GM23338 (cell line): ENCODE measurements at regions not wholly inside any gene's neighbourhood (a gene's known extent, or its start where the extent isn't known, plus 50 kb on each side); places are given as distances from the start of the nearest gene placed in this dataset.

Experiments used
- ATAC-seq: fragments of 200-7000 bp; cut with Tn5 transposase; 3 replicates; pipeline ENCODE4 v1.9.1; 2020
- DNase-seq: peaks from one replicate; pipeline ENCODE4 v3.0.0-alpha.2; 2015; ENCODE audit warnings: low spot score
- H2AFZ ChIP-seq: fragments of 200-600 bp; sonication (generic); 2 replicates; pipeline ENCODE4 v1.8.0; 2016; ENCODE audit warnings: antibody characterized with exemption, mild to moderate bottlenecking, moderate library complexity
- H3F3A ChIP-seq: fragments of 200-600 bp; sonication (generic); replicated peaks from 2 replicates; pipeline ENCODE4 v1.8.0; 2017; ENCODE audit warnings: antibody characterized with exemption, mixed run types, low read depth
- H3K27ac ChIP-seq: fragments of 200-600 bp; sonication (generic); 2 replicates; pipeline ENCODE4 v1.6.1; 2016; ENCODE audit warnings: low read depth
- H3K27me3 ChIP-seq: fragments of 200-600 bp; sonication (generic); 2 replicates; pipeline ENCODE4 v1.8.0; 2016; ENCODE audit warnings: mild to moderate bottlenecking, mixed run types, moderate library complexity; ENCODE audit not compliant: insufficient read depth
- H3K36me3 ChIP-seq: fragments of 200-600 bp; sonication (generic); 2 replicates; pipeline ENCODE4 v1.8.0; 2016; ENCODE audit warnings: mild to moderate bottlenecking; ENCODE audit not compliant: insufficient read depth
- H3K4me1 ChIP-seq: fragments of 200-600 bp; sonication (generic); 2 replicates; pipeline ENCODE4 v1.8.0; 2016; ENCODE audit warnings: mild to moderate bottlenecking, moderate library complexity; ENCODE audit not compliant: insufficient read depth
- H3K4me2 ChIP-seq: fragments of 200-600 bp; sonication (generic); 2 replicates; pipeline ENCODE4 v1.7.1; 2017; ENCODE audit warnings: mixed run types
- H3K4me3 ChIP-seq: fragments of 200-600 bp; sonication (generic); 2 replicates; pipeline ENCODE4 v1.6.1; 2016; ENCODE audit warnings: mixed run types
- H3K79me2 ChIP-seq: fragments of 200-600 bp; sonication (generic); replicated peaks from 2 replicates; pipeline ENCODE4 v1.8.0; 2017; ENCODE audit warnings: mild to moderate bottlenecking; ENCODE audit not compliant: insufficient read depth
- H3K9me2 ChIP-seq: fragments of 200-600 bp; sonication (generic); 2 replicates; pipeline ENCODE4 v1.8.0; 2017; ENCODE audit not compliant: insufficient read depth
- H4K20me1 ChIP-seq: fragments of 200-600 bp; sonication (generic); replicated peaks from 2 replicates; pipeline ENCODE4 v1.8.0; 2017; ENCODE audit warnings: mild to moderate bottlenecking; ENCODE audit not compliant: insufficient read depth
- H3K27ac Mint-ChIP-seq: 2 replicates; pipeline ENCODE4 v1.8.0; 2020; ENCODE audit warnings: inconsistent platforms, mild to moderate bottlenecking, moderate library complexity, mixed read lengths
- H3K27me3 Mint-ChIP-seq: 3 replicates; pipeline ENCODE4 v1.8.0; 2022; ENCODE audit warnings: low read depth, mild to moderate bottlenecking, moderate library complexity, mixed read lengths, inconsistent platforms; ENCODE audit not compliant: insufficient read depth, poor library complexity
- H3K36me3 Mint-ChIP-seq: 3 replicates; pipeline ENCODE4 v1.8.0; 2021; ENCODE audit warnings: low read depth, mild to moderate bottlenecking, inconsistent platforms, moderate library complexity, mixed read lengths
- H3K4me1 Mint-ChIP-seq: 3 replicates; pipeline ENCODE4 v1.8.0; 2020; ENCODE audit warnings: mild to moderate bottlenecking, inconsistent platforms, mixed read lengths
- H3K4me3 Mint-ChIP-seq: 3 replicates; pipeline ENCODE4 v1.8.0; 2021; ENCODE audit warnings: moderate library complexity, mild to moderate bottlenecking, inconsistent platforms, mixed read lengths
- H3K9me3 Mint-ChIP-seq: 3 replicates; pipeline ENCODE4 v1.8.0; 2020; ENCODE audit warnings: moderate library complexity, mild to moderate bottlenecking, inconsistent platforms, mixed read lengths
- CREB1 ChIP-seq: fragments of 250-450 bp; sonication (Bioruptor Pico); IDR thresholded peaks from 2 replicates; pipeline ENCODE4 v1.5.0; 2020; ENCODE audit warnings: low read depth, mild to moderate bottlenecking, moderate library complexity
- CTCF ChIP-seq, 2 experiments: fragments of 200-600 bp in 1 of 2; sonication (generic) in 1 of 2; conservative IDR thresholded peaks; 2 replicates each; pipeline versions ENCODE4 v1.5.1 to v1.6.1; 2016 to 2017; ENCODE audit warnings: antibody characterized with exemption in 2 of 2, low read depth in 2 of 2, mild to moderate bottlenecking in 2 of 2, moderate library complexity in 1 of 2
- EZH2 ChIP-seq: fragments of 200-600 bp; sonication (generic); IDR thresholded peaks from one replicate; pipeline ENCODE4 v1.8.0; 2017; ENCODE audit warnings: antibody characterized with exemption, mild to moderate bottlenecking, low read depth; ENCODE audit not compliant: unreplicated experiment
- NANOG ChIP-seq: IDR thresholded peaks from 2 replicates; pipeline ENCODE4 v1.6.1; 2016; ENCODE audit warnings: antibody characterized with exemption, borderline replicate concordance
- POLR2AphosphoS5 ChIP-seq: IDR thresholded peaks from 2 replicates; pipeline ENCODE4 v1.6.1; 2016; ENCODE audit warnings: antibody characterized with exemption, low read depth
- STAT1 ChIP-seq: IDR thresholded peaks from one replicate; pipeline ENCODE4 v1.6.1; 2016; ENCODE audit warnings: antibody characterized with exemption; ENCODE audit not compliant: unreplicated experiment
- ZNF114 ChIP-seq: fragments of 250-450 bp; sonication (Bioruptor Pico); IDR thresholded peaks from 2 replicates; pipeline ENCODE4 v1.5.0; 2020; ENCODE audit warnings: mild to moderate bottlenecking, moderate library complexity
- ZNF331 ChIP-seq: fragments of 250-450 bp; sonication (Bioruptor Pico); IDR thresholded peaks from 2 replicates; pipeline ENCODE4 v1.5.0; 2020; ENCODE audit warnings: low read depth, mild to moderate bottlenecking, moderate library complexity
- TF ChIP-seq, protein P1 (sequence below): fragments of 250-450 bp; sonication (Bioruptor Pico); IDR thresholded peaks from 2 replicates; pipeline ENCODE4 v1.5.0; 2020; ENCODE audit warnings: mild to moderate bottlenecking, moderate library complexity

- TF ChIP-seq POLR2AphosphoS5, result no peak
- TF ChIP-seq CTCF (conservative IDR thresholded peaks at IDR 0.05; ENCODE audit: low read depth in 2 of 2), result no peak
- no peak for TF ChIP-seq ZNF331 (CRISPR knock-in tag)
- TF ChIP-seq, protein P1, sequence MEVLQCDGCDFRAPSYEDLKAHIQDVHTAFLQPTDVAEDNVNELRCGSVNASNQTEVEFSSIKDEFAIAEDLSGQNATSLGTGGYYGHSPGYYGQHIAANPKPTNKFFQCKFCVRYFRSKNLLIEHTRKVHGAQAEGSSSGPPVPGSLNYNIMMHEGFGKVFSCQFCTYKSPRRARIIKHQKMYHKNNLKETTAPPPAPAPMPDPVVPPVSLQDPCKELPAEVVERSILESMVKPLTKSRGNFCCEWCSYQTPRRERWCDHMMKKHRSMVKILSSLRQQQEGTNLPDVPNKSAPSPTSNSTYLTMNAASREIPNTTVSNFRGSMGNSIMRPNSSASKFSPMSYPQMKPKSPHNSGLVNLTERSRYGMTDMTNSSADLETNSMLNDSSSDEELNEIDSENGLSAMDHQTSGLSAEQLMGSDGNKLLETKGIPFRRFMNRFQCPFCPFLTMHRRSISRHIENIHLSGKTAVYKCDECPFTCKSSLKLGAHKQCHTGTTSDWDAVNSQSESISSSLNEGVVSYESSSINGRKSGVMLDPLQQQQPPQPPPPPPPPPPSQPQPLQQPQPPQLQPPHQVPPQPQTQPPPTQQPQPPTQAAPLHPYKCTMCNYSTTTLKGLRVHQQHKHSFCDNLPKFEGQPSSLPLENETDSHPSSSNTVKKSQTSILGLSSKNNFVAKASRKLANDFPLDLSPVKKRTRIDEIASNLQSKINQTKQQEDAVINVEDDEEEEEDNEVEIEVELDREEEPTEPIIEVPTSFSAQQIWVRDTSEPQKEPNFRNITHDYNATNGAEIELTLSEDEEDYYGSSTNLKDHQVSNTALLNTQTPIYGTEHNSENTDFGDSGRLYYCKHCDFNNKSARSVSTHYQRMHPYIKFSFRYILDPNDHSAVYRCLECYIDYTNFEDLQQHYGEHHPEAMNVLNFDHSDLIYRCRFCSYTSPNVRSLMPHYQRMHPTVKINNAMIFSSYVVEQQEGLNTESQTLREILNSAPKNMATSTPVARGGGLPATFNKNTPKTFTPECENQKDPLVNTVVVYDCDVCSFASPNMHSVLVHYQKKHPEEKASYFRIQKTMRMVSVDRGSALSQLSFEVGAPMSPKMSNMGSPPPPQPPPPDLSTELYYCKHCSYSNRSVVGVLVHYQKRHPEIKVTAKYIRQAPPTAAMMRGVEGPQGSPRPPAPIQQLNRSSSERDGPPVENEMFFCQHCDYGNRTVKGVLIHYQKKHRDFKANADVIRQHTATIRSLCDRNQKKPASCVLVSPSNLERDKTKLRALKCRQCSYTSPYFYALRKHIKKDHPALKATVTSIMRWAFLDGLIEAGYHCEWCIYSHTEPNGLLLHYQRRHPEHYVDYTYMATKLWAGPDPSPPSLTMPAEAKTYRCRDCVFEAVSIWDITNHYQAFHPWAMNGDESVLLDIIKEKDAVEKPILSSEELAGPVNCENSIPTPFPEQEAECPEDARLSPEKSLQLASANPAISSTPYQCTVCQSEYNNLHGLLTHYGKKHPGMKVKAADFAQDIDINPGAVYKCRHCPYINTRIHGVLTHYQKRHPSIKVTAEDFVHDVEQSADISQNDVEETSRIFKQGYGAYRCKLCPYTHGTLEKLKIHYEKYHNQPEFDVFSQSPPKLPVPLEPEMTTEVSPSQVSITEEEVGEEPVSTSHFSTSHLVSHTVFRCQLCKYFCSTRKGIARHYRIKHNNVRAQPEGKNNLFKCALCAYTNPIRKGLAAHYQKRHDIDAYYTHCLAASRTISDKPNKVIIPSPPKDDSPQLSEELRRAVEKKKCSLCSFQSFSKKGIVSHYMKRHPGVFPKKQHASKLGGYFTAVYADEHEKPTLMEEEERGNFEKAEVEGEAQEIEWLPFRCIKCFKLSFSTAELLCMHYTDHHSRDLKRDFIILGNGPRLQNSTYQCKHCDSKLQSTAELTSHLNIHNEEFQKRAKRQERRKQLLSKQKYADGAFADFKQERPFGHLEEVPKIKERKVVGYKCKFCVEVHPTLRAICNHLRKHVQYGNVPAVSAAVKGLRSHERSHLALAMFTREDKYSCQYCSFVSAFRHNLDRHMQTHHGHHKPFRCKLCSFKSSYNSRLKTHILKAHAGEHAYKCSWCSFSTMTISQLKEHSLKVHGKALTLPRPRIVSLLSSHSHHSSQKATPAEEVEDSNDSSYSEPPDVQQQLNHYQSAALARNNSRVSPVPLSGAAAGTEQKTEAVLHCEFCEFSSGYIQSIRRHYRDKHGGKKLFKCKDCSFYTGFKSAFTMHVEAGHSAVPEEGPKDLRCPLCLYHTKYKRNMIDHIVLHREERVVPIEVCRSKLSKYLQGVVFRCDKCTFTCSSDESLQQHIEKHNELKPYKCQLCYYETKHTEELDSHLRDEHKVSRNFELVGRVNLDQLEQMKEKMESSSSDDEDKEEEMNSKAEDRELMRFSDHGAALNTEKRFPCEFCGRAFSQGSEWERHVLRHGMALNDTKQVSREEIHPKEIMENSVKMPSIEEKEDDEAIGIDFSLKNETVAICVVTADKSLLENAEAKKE (CRISPR knock-in tag), result no peak
- no peak for TF ChIP-seq ZNF114
- no peak for TF ChIP-seq STAT1
- TF ChIP-seq EZH2, result no peak
- no peak for TF ChIP-seq CREB1
- TF ChIP-seq NANOG, result no peak
- H3F3A ChIP-seq, result no peaks in the 10 kb centered on the region
- peaks cover 2% of the 10 kb centered on the region for H3K27me3 Mint-ChIP-seq
- no peaks in the 10 kb centered on the region for H4K20me1 ChIP-seq
- H3K9me2 ChIP-seq, result peaks cover 11% of the 10 kb centered on the region
- H3K27me3 ChIP-seq, result no peaks in the 10 kb centered on the region
- H3K27ac Mint-ChIP-seq, result no peak overlapping the region
- peaks cover 7% of the 10 kb centered on the region for H3K4me1 ChIP-seq
- DNase-seq (no peak), ATAC-seq (no peak)
- H2AFZ ChIP-seq, result no peak overlapping the region
- no peak overlapping the region for H3K4me3 Mint-ChIP-seq
- H3K4me2 ChIP-seq, result no peak overlapping the region
- H3K36me3 ChIP-seq, result no peaks in the 10 kb centered on the region
- no peak overlapping the region for H3K4me3 ChIP-seq
- no peaks in the 10 kb centered on the region for H3K9me3 Mint-ChIP-seq
- H3K4me1 Mint-ChIP-seq, result no peaks in the 10 kb centered on the region
- no peaks in the 10 kb centered on the region for H3K79me2 ChIP-seq
- no peak overlapping the region for H3K27ac ChIP-seq
- H3K36me3 Mint-ChIP-seq, result no peaks in the 10 kb centered on the region
Measured at GRCh38 chr7:131974671-131975070, 418.2 kb upstream of the PODXL start.
